Lower leg skin (tissue), 3 donors: ENCODE measurements at regions not wholly inside any gene's neighbourhood (a gene's known extent, or its start where the extent isn't known, plus 50 kb on each side); places are given as distances from the start of the nearest gene placed in this dataset.

Experiments
- POLR2A ChIP-seq, 2 donors: fragments of 450-650 bp; IDR thresholded peaks; one replicate each; pipeline ENCODE4 v1.6.1; 2016 to 2017; ENCODE audit warnings: antibody characterized with exemption in 2 of 2, mild to moderate bottlenecking in 1 of 2, moderate library complexity in 1 of 2
- TF ChIP-seq, protein P1 (sequence below), 3 donors: fragments of 450-650 bp; IDR thresholded peaks; one replicate each; pipeline ENCODE4 v1.5.1; 2016; ENCODE audit warnings: antibody characterized with exemption in 3 of 3, mild to moderate bottlenecking in 3 of 3, moderate library complexity in 2 of 3

DNA sequence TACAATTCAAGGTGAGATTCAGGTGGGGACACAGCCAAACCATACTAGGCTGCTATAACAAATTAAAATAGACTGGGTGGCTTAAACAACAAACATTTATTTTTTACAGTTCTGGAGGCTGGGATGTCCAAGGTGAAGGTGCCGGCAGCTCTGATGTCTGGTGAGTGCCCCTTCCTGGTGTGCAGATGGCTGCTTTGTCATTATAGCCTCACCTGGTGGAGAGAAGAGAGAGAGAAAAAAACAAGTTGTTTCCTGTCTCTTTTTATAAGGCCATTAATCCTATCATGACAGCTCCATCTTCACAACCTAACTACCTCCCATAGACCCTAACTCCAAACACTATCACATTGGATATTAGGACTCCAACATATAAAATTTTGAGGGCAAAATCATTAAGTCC, 279.7 kb downstream of the ZIC1 start:
- TF ChIP-seq, protein P1, sequence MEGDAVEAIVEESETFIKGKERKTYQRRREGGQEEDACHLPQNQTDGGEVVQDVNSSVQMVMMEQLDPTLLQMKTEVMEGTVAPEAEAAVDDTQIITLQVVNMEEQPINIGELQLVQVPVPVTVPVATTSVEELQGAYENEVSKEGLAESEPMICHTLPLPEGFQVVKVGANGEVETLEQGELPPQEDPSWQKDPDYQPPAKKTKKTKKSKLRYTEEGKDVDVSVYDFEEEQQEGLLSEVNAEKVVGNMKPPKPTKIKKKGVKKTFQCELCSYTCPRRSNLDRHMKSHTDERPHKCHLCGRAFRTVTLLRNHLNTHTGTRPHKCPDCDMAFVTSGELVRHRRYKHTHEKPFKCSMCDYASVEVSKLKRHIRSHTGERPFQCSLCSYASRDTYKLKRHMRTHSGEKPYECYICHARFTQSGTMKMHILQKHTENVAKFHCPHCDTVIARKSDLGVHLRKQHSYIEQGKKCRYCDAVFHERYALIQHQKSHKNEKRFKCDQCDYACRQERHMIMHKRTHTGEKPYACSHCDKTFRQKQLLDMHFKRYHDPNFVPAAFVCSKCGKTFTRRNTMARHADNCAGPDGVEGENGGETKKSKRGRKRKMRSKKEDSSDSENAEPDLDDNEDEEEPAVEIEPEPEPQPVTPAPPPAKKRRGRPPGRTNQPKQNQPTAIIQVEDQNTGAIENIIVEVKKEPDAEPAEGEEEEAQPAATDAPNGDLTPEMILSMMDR (IDR thresholded peaks at IDR 0.05) = no peak
- TF ChIP-seq POLR2A (IDR thresholded peaks at IDR 0.05) = no peak
